Keratinocyte (primary cell): ENCODE measurements at regions not wholly inside any gene's neighbourhood (a gene's known extent, or its start where the extent isn't known, plus 50 kb on each side); places are given as distances from the start of the nearest gene placed in this dataset.

Experiments
- EZH2 ChIP-seq: IDR thresholded peaks from one replicate; pipeline ENCODE4 v1.6.1; 2012; ENCODE audit warnings: inconsistent platforms, mild to moderate bottlenecking, low read length, moderate library complexity
- TF ChIP-seq, protein P1 (sequence below), 3 experiments: IDR thresholded peaks in 1 of 3; conservative IDR thresholded peaks in 1 of 3; optimal IDR thresholded peaks in 1 of 3; 2 replicates in 2 of 3; 3 replicates in 1 of 3; pipeline versions ENCODE3 to v1.5.1; 2011; ENCODE audit warnings: low read length in 3 of 3, mild to moderate bottlenecking in 3 of 3, moderate library complexity in 2 of 3, control low read depth in 1 of 3, inconsistent platforms in 1 of 3; ENCODE audit not compliant: insufficient read depth in 2 of 3; ENCODE audit errors: extremely low read depth in 1 of 3

- TF ChIP-seq, protein P1, sequence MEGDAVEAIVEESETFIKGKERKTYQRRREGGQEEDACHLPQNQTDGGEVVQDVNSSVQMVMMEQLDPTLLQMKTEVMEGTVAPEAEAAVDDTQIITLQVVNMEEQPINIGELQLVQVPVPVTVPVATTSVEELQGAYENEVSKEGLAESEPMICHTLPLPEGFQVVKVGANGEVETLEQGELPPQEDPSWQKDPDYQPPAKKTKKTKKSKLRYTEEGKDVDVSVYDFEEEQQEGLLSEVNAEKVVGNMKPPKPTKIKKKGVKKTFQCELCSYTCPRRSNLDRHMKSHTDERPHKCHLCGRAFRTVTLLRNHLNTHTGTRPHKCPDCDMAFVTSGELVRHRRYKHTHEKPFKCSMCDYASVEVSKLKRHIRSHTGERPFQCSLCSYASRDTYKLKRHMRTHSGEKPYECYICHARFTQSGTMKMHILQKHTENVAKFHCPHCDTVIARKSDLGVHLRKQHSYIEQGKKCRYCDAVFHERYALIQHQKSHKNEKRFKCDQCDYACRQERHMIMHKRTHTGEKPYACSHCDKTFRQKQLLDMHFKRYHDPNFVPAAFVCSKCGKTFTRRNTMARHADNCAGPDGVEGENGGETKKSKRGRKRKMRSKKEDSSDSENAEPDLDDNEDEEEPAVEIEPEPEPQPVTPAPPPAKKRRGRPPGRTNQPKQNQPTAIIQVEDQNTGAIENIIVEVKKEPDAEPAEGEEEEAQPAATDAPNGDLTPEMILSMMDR (optimal IDR thresholded peaks at IDR 0.05 in 1 of 3, IDR thresholded peaks at IDR 0.05 in 1 of 3, conservative IDR thresholded peaks at IDR 0.05 in 1 of 3; ENCODE audit: extremely low read depth in 1 of 3, insufficient read depth in 2 of 3, low read length in 3 of 3), result no peak
- no peak for TF ChIP-seq EZH2
Observed at GRCh38 chr12:90338365-90338764, 616.6 kb downstream of the CCER1 start.
